K562 (cell line): ENCODE measurements at regions not wholly inside any gene's neighbourhood (a gene's known extent, or its start where the extent isn't known, plus 50 kb on each side); places are given as distances from the start of the nearest gene placed in this dataset.

ENCODE experiments used
- ATAC-seq: fragments of 200-7000 bp; cut with Tn5 transposase; 3 replicates; pipeline ENCODE4 v1.9.1; 2020; ENCODE audit warnings: moderate library complexity
- BruUV-seq: library from RNA; stranded (reverse); fragments of 400-500 nt; replicated peaks from 2 replicates; lab custom pipeline; 2021; lab: Mats Ljungman, UMichigan
- CTCF ChIA-PET: fragments of 300-600 bp; formaldehyde crosslinking; extraction: SDS; loops from one replicate; lab custom pipeline; 2021; ENCODE audit warnings: low intra/inter-chr PET ratio; lab: Yijun Ruan, JAX
- POLR2A ChIA-PET: fragments of 300-600, 350-650 bp; sonication (Branson Sonifier 250); formaldehyde crosslinking; extraction: SDS; loops from one replicate; lab custom pipeline; 2021; ENCODE audit warnings: antibody characterized with exemption, inconsistent platforms; lab: Yijun Ruan, JAX
- DNase-seq, 4 experiments: peaks; one replicate each; pipeline versions ENCODE4 v3.0.0 to v3.0.0-alpha.2; 2011 to 2018; ENCODE audit warnings: low spot score in 3 of 4, mixed read lengths in 3 of 4; ENCODE audit errors: extremely low read depth in 1 of 4
- FAIRE-seq: peaks from 2 replicates; lab custom pipeline; 2011; peaks lifted over from hg19 to GRCh38; lab: Jason Lieb, UNC
- H2AFZ ChIP-seq: 2 replicates; pipeline ENCODE4 v1.6.0; 2011; ENCODE audit warnings: low read depth, low read length, control low read depth, inconsistent platforms
- H3K27ac ChIP-seq: fragments of 200-600 bp; 3 replicates; pipeline ENCODE4 v1.8.0; 2011; ENCODE audit warnings: low read depth, mild to moderate bottlenecking, control low read depth, inconsistent platforms, low read length, moderate library complexity, mixed read lengths; ENCODE audit errors: extremely low read depth
- H3K27me3 ChIP-seq, 2 experiments: fragments of 300-600 bp in 1 of 2; 2 replicates in 1 of 2; 3 replicates in 1 of 2; pipeline versions ENCODE4 v1.6.0 to v1.8.0; 2011; ENCODE audit warnings: inconsistent platforms in 2 of 2, low read length in 2 of 2, mild to moderate bottlenecking in 1 of 2, mixed read lengths in 1 of 2, moderate library complexity in 1 of 2; ENCODE audit not compliant: control insufficient read depth in 2 of 2, insufficient read depth in 2 of 2
- H3K36me3 ChIP-seq: fragments of 300-600 bp; 3 replicates; pipeline ENCODE4 v1.8.0; 2011; ENCODE audit warnings: mild to moderate bottlenecking, low read length, inconsistent platforms; ENCODE audit not compliant: control insufficient read depth, insufficient read depth
- H3K4me1 ChIP-seq, 2 experiments: fragments of 200-600 bp in 1 of 2; replicated peaks in 1 of 2; 2 replicates in 1 of 2; 3 replicates in 1 of 2; pipeline versions ENCODE4 v1.5.1 to v1.8.0; 2011; ENCODE audit warnings: inconsistent platforms in 2 of 2, low read length in 2 of 2, mild to moderate bottlenecking in 1 of 2, mixed read lengths in 1 of 2, moderate library complexity in 1 of 2; ENCODE audit not compliant: control insufficient read depth in 2 of 2, insufficient read depth in 2 of 2
- H3K4me2 ChIP-seq: 2 replicates; pipeline ENCODE4 v1.6.1; 2011; ENCODE audit warnings: low read length, control low read depth, inconsistent platforms, mixed read lengths; ENCODE audit not compliant: insufficient read depth
- H3K4me3 ChIP-seq: fragments of 200-600 bp; sonication (generic), shearing (Covaris generic); 2 replicates; pipeline ENCODE4 v1.5.1; 2016; ENCODE audit warnings: control low read depth, inconsistent platforms
- H3K79me2 ChIP-seq: fragments of 200-600 bp; 3 replicates; pipeline ENCODE4 v1.8.0; 2011; ENCODE audit warnings: low read length, inconsistent platforms; ENCODE audit not compliant: control insufficient read depth, insufficient read depth
- H3K9ac ChIP-seq, 2 experiments: 2 replicates each; pipeline versions ENCODE4 v1.6.0 to v1.6.1; 2011; ENCODE audit warnings: low read depth in 2 of 2, low read length in 2 of 2, control low read depth in 1 of 2, inconsistent platforms in 1 of 2, mild to moderate bottlenecking in 1 of 2, mixed read lengths in 1 of 2; ENCODE audit not compliant: insufficient read depth in 1 of 2
- H3K9me1 ChIP-seq: one replicate; pipeline ENCODE4 v1.6.0; 2011; ENCODE audit warnings: inconsistent platforms, mild to moderate bottlenecking, low read length, moderate library complexity; ENCODE audit not compliant: control insufficient read depth, insufficient read depth
- H3K9me3 ChIP-seq: replicated peaks from 2 replicates; pipeline ENCODE4 v1.5.1; 2011; ENCODE audit warnings: low read depth, low read length, inconsistent platforms; ENCODE audit not compliant: control insufficient read depth, insufficient read depth
- H4K20me1 ChIP-seq: replicated peaks from 2 replicates; pipeline ENCODE4 v1.6.1; 2011; ENCODE audit warnings: low read length, inconsistent platforms, mixed read lengths; ENCODE audit not compliant: control insufficient read depth, insufficient read depth
- CXXC5 ChIP-seq: fragments of 250-450 bp; sonication (Bioruptor Pico); IDR thresholded peaks from 2 replicates; pipeline ENCODE4 v1.8.0; 2022; ENCODE audit warnings: inconsistent platforms, mild to moderate bottlenecking, moderate library complexity
- EHMT2 ChIP-seq: fragments of 450-650 bp; IDR thresholded peaks from 2 replicates; pipeline ENCODE4 v1.6.1; 2018; ENCODE audit warnings: antibody characterized with exemption
- FIP1L1 ChIP-seq: fragments of 200-400 bp; formaldehyde crosslinking; IDR thresholded peaks from 2 replicates; pipeline ENCODE4 v1.6.1; 2018; ENCODE audit warnings: mild to moderate bottlenecking, low read depth, low read length; ENCODE audit not compliant: poor library complexity, severe bottlenecking
- FOXJ2 ChIP-seq: fragments of 200-800 bp; sonication (Bioruptor generic); IDR thresholded peaks from 2 replicates; pipeline ENCODE4 v1.6.1; 2016; ENCODE audit warnings: missing genetic modification characterization, missing compliant biosample characterization
- HDAC8 ChIP-seq: fragments of 450-650 bp; IDR thresholded peaks from 2 replicates; pipeline ENCODE4 v1.6.1; 2016; ENCODE audit warnings: mild to moderate bottlenecking, missing genetic modification characterization, moderate library complexity, missing compliant biosample characterization
- MCM5 ChIP-seq: fragments of 450-650 bp; IDR thresholded peaks from 2 replicates; pipeline ENCODE4 v1.6.1; 2016; ENCODE audit warnings: low read depth
- PTBP1 ChIP-seq: fragments of 200-400 bp; formaldehyde crosslinking; IDR thresholded peaks from 2 replicates; pipeline ENCODE4 v1.6.1; 2017; ENCODE audit warnings: low read depth, low read length
- RBM15 ChIP-seq: fragments of 200-400 bp; formaldehyde crosslinking; IDR thresholded peaks from 2 replicates; pipeline ENCODE4 v1.6.1; 2018; ENCODE audit warnings: mild to moderate bottlenecking, low read length, moderate library complexity; ENCODE audit not compliant: insufficient read depth
- SMAD3 ChIP-seq: fragments of 450-650 bp; formaldehyde crosslinking; conservative IDR thresholded peaks from 2 replicates; pipeline ENCODE4 v1.4.0; 2020; ENCODE audit warnings: mild to moderate bottlenecking
- SUPT5H ChIP-seq: fragments of 450-650 bp; IDR thresholded peaks from 2 replicates; pipeline ENCODE4 v1.6.1; 2016
- ZNF175 ChIP-seq: fragments of 200-800 bp; sonication (Bioruptor generic); IDR thresholded peaks from 2 replicates; pipeline ENCODE4 v1.6.1; 2016; ENCODE audit warnings: low read depth, mild to moderate bottlenecking, missing genetic modification characterization, missing compliant biosample characterization
- WGBS: fragments of 100-300 bp; shearing (Covaris generic); methylation state at CpG from one replicate; pipeline ENCODE4 v1.1.6; 2016; ENCODE audit warnings: low coverage, mixed read lengths; ENCODE audit not compliant: insufficient coverage; ENCODE audit errors: missing lambda C conversion rate; 5-methylcytosine and 5-hydroxymethylcytosine counted together
- in situ Hi-C: fragments of 300-500 bp; cut with MboI; formaldehyde crosslinking; loops from 4 replicates; pipeline ENCODE4 v1.15.0; 2018; ENCODE audit warnings: inconsistent platforms, mixed read lengths
- intact Hi-C: fragments of 100-400 bp; cut with micrococcal nuclease; formaldehyde crosslinking; loops from 2 replicates; pipeline ENCODE4 v1.14.2; 2022
- TF ChIP-seq, protein P1 (sequence below): fragments of 250-450 bp; sonication (Bioruptor Pico); IDR thresholded peaks from 2 replicates; pipeline ENCODE4 v1.5.0; 2021
- TF ChIP-seq, protein P2 (sequence below): fragments of 250-450 bp; sonication (Bioruptor Pico); IDR thresholded peaks from 2 replicates; pipeline ENCODE4 v1.4.0; 2020; ENCODE audit warnings: mild to moderate bottlenecking, moderate library complexity
- TF ChIP-seq, protein P3 (sequence below): fragments of 250-450 bp; sonication (Bioruptor Pico); IDR thresholded peaks from 2 replicates; pipeline ENCODE4 v1.8.0; 2022; ENCODE audit warnings: inconsistent platforms

DNA sequence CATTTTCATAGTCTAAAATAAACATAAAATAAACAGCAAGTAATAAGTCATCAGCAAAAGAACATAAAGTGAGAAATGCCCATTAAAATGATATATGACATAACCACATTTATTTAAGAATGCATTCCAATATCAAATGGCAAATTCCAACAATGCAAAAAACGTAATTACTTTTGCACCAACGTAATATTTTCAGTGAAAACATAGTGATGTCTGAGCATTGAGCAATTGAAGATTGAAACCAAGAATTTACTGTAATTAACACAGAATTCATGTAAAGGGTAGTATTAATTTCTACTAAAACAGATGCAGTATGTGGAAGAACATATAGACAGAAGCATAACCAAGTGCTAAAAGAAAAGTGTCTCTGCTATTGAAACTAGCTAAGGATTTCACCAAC is 123.0 kb upstream of the TNS3 start:
- no peak for ATAC-seq
- Histone ChIP-seq H3K79me2 (no peaks in the 10 kb centered on the region), H3K27me3 (peaks cover 1 to 12% of the 10 kb centered on the region in 2 experiments; a peak in 3 of 5 replicates), H4K20me1 (no peaks in the 10 kb centered on the region; the same call in 1 of the 2 replicates), H3K4me3 (no peak overlapping the region), H3K9me1 (no peaks in the 10 kb centered on the region), H3K27ac (no peak overlapping the region), H3K4me2 (no peak overlapping the region), H3K36me3 (no peaks in the 10 kb centered on the region), H3K4me1 (no peaks in the 10 kb centered on the region), H3K9ac (no peak overlapping the region), H3K9me3 (no peaks in the 10 kb centered on the region), H2AFZ (no peak overlapping the region)
- WGBS = 4% methylated on average over 2 of the region's 2 CpGs
- no peak for FAIRE-seq
- no peak for DNase-seq
- in situ Hi-C loops (no loop called here), intact Hi-C loops (no loop called here)
- CTCF ChIA-PET = no interaction called here
- TF ChIP-seq FOXJ2 (no peak), CXXC5 (no peak), PTBP1 (no peak), SUPT5H (no peak), RBM15 (no peak), MCM5 (no peak), SMAD3 (CRISPR knock-in tag) (no peak), HDAC8 (tag) (no peak), ZNF175 (CRISPR knock-in tag) (no peak), FIP1L1 (no peak), EHMT2 (no peak)
- TF ChIP-seq, protein P1, sequence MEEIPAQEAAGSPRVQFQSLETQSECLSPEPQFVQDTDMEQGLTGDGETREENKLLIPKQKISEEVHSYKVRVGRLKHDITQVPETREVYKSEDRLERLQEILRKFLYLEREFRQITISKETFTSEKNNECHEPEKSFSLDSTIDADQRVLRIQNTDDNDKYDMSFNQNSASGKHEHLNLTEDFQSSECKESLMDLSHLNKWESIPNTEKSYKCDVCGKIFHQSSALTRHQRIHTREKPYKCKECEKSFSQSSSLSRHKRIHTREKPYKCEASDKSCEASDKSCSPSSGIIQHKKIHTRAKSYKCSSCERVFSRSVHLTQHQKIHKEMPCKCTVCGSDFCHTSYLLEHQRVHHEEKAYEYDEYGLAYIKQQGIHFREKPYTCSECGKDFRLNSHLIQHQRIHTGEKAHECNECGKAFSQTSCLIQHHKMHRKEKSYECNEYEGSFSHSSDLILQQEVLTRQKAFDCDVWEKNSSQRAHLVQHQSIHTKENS (CRISPR knock-in tag) = no peak
- TF ChIP-seq, protein P2, sequence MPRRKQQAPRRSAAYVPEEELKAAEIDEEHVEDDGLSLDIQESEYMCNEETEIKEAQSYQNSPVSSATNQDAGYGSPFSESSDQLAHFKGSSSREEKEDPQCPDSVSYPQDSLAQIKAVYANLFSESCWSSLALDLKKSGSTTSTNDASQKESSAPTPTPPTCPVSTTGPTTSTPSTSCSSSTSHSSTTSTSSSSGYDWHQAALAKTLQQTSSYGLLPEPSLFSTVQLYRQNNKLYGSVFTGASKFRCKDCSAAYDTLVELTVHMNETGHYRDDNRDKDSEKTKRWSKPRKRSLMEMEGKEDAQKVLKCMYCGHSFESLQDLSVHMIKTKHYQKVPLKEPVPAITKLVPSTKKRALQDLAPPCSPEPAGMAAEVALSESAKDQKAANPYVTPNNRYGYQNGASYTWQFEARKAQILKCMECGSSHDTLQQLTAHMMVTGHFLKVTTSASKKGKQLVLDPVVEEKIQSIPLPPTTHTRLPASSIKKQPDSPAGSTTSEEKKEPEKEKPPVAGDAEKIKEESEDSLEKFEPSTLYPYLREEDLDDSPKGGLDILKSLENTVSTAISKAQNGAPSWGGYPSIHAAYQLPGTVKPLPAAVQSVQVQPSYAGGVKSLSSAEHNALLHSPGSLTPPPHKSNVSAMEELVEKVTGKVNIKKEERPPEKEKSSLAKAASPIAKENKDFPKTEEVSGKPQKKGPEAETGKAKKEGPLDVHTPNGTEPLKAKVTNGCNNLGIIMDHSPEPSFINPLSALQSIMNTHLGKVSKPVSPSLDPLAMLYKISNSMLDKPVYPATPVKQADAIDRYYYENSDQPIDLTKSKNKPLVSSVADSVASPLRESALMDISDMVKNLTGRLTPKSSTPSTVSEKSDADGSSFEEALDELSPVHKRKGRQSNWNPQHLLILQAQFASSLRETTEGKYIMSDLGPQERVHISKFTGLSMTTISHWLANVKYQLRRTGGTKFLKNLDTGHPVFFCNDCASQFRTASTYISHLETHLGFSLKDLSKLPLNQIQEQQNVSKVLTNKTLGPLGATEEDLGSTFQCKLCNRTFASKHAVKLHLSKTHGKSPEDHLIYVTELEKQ (CRISPR knock-in tag) = no peak
- TF ChIP-seq, protein P3, sequence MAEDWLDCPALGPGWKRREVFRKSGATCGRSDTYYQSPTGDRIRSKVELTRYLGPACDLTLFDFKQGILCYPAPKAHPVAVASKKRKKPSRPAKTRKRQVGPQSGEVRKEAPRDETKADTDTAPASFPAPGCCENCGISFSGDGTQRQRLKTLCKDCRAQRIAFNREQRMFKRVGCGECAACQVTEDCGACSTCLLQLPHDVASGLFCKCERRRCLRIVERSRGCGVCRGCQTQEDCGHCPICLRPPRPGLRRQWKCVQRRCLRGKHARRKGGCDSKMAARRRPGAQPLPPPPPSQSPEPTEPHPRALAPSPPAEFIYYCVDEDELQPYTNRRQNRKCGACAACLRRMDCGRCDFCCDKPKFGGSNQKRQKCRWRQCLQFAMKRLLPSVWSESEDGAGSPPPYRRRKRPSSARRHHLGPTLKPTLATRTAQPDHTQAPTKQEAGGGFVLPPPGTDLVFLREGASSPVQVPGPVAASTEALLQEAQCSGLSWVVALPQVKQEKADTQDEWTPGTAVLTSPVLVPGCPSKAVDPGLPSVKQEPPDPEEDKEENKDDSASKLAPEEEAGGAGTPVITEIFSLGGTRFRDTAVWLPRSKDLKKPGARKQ (CRISPR knock-in tag) = no peak
- no TSS peak for BruUV-seq
- POLR2A ChIA-PET = no interaction called here
